ENCODE measurements at regions not wholly inside any gene's neighbourhood (a gene's known extent, or its start where the extent isn't known, plus 50 kb on each side); places are given as distances from the start of the nearest gene placed in this dataset.
"Not testable (repeated sequence)": the region's sequence is repeated elsewhere in the genome, so short reads cannot be mapped to it uniquely, and the experiment has no call there.

- Histone ChIP-seq H3K27me3 (ENCODE audit: insufficient read depth, insufficient read length) (no peaks in the 10 kb centered on the region), H3K9ac (ENCODE audit: insufficient read length, low read depth) (no peak overlapping the region), H3K4me1 (ENCODE audit: insufficient read depth, insufficient read length) (no peaks in the 10 kb centered on the region), H3K9me3 (ENCODE audit: insufficient read depth, low read length) (no peaks in the 10 kb centered on the region), H3K36me3 (ENCODE audit: insufficient read depth, insufficient read length, low read length) (no peaks in the 10 kb centered on the region), H3K4me3 (ENCODE audit: insufficient read length, low read depth) (no peak overlapping the region)
- DNase-seq (ENCODE audit: low read depth, low spot score) = no peak
- TF ChIP-seq ZNF274 (IDR thresholded peaks at IDR 0.05; ENCODE audit: low read depth, low read length) (no peak), SUZ12 (IDR thresholded peaks at IDR 0.05; ENCODE audit: extremely low read depth, insufficient read depth, insufficient read length) (no peak), YY1 (IDR thresholded peaks at IDR 0.05; ENCODE audit: insufficient read depth, insufficient read length) (no peak)
These were observed 402.4 kb upstream of the GRAMD2B start for GRCh38 chr5:126020770-126021169.

GRCh38 chr5:126023994-126024441, 399.2 kb upstream of the GRAMD2B start:
- no peak for DNase-seq (ENCODE audit: low read depth, low spot score)
- H3K9me3 ChIP-seq (ENCODE audit: insufficient read depth, low read length) = no peaks in the 10 kb centered on the region; the same call in 1 of the 2 replicates
- H3K9ac ChIP-seq (ENCODE audit: insufficient read length, low read depth) = no peak overlapping the region
- H3K4me3 ChIP-seq (ENCODE audit: insufficient read length, low read depth) = no peak overlapping the region
- TF ChIP-seq ZNF274 (IDR thresholded peaks at IDR 0.05; ENCODE audit: low read depth, low read length) (no peak), YY1 (IDR thresholded peaks at IDR 0.05; ENCODE audit: insufficient read depth, insufficient read length) (no peak), SUZ12 (IDR thresholded peaks at IDR 0.05; ENCODE audit: extremely low read depth, insufficient read depth, insufficient read length) (no peak)
- no peaks in the 10 kb centered on the region for H3K27me3 ChIP-seq (ENCODE audit: insufficient read depth, insufficient read length)
- no peaks in the 10 kb centered on the region for H3K36me3 ChIP-seq (ENCODE audit: insufficient read depth, insufficient read length, low read length)
- H3K4me1 ChIP-seq (ENCODE audit: insufficient read depth, insufficient read length) = no peaks in the 10 kb centered on the region

GRCh38 chr5:126027149-126027548, 396.1 kb upstream of the GRAMD2B start:
- H3K4me3 ChIP-seq (ENCODE audit: insufficient read length, low read depth) = no peak overlapping the region
- H3K9ac ChIP-seq (ENCODE audit: insufficient read length, low read depth) = no peak overlapping the region
- no peak for DNase-seq (ENCODE audit: low read depth, low spot score)
- TF ChIP-seq ZNF274 (IDR thresholded peaks at IDR 0.05; ENCODE audit: low read depth, low read length) = no peak
- no peak for TF ChIP-seq YY1 (IDR thresholded peaks at IDR 0.05; ENCODE audit: insufficient read depth, insufficient read length)
- TF ChIP-seq SUZ12 (IDR thresholded peaks at IDR 0.05; ENCODE audit: extremely low read depth, insufficient read depth, insufficient read length) = no peak
- no peaks in the 10 kb centered on the region for H3K36me3 ChIP-seq (ENCODE audit: insufficient read depth, insufficient read length, low read length)
- H3K27me3 ChIP-seq (ENCODE audit: insufficient read depth, insufficient read length) = no peaks in the 10 kb centered on the region
- H3K9me3 ChIP-seq (ENCODE audit: insufficient read depth, low read length) = no peaks in the 10 kb centered on the region; the same call in 1 of the 2 replicates
- H3K4me1 ChIP-seq (ENCODE audit: insufficient read depth, insufficient read length) = no peaks in the 10 kb centered on the region

DNA sequence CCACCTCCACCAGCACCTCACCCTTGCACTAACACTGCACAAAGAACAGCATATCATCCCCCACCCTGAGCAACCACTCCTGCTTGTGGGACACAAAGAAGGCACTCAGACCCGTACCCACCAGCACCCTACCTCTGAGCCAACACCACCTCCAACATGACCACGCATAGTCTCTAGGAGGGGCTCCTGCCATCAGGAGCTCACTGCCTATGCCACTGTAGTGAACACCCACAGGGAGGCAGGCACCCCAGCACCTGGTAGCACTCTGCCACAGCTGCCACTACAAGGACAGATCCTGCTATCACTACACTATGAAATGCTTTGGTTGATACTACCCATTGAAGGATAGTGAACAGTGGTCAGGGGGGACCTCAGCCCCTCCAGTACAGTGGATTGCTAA, 395.6 kb upstream of the GRAMD2B start:
- H3K9me3 ChIP-seq (ENCODE audit: insufficient read depth, low read length) = no peaks in the 10 kb centered on the region; the same call in 1 of the 2 replicates
- H3K9ac ChIP-seq (ENCODE audit: insufficient read length, low read depth) = no peak overlapping the region
- no peaks in the 10 kb centered on the region for H3K27me3 ChIP-seq (ENCODE audit: insufficient read depth, insufficient read length)
- H3K4me3 ChIP-seq (ENCODE audit: insufficient read length, low read depth) = no peak overlapping the region
- H3K36me3 ChIP-seq (ENCODE audit: insufficient read depth, insufficient read length, low read length) = no peaks in the 10 kb centered on the region
- TF ChIP-seq YY1 (IDR thresholded peaks at IDR 0.05; ENCODE audit: insufficient read depth, insufficient read length) (no peak), SUZ12 (IDR thresholded peaks at IDR 0.05; ENCODE audit: extremely low read depth, insufficient read depth, insufficient read length) (no peak), ZNF274 (IDR thresholded peaks at IDR 0.05; ENCODE audit: low read depth, low read length) (no peak)
- no peak for DNase-seq (ENCODE audit: low read depth, low spot score)
- no peaks in the 10 kb centered on the region for H3K4me1 ChIP-seq (ENCODE audit: insufficient read depth, insufficient read length)

- no peak overlapping the region for H3K9ac ChIP-seq (ENCODE audit: insufficient read length, low read depth)
- no peak for DNase-seq (ENCODE audit: low read depth, low spot score)
These were observed 394.9 kb upstream of the GRAMD2B start for GRCh38 chr5:126028336-126028735.

DNA sequence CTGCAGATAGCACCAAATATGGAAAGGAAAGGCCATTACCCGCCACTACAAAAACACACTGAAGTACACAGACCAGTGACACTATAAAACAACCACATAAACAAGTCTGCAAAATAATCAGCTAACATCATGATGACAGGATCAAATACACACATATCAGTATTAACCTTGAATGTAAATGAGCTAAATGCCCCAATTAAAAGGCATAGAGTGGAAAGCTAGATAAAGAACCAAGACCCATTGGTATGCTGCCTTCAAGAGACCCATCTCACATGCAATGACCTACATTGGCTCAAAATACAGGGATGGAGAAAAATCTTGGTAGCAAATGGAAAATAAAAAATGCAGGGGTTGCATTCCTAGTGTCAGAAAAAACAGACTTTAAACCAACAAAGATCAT, 393.9 kb upstream of the GRAMD2B start:
- not testable (repeated sequence) for H3K4me3 ChIP-seq (ENCODE audit: insufficient read length, low read depth); H3K9me3 ChIP-seq (ENCODE audit: insufficient read depth, low read length); H3K36me3 ChIP-seq (ENCODE audit: insufficient read depth, insufficient read length, low read length); H3K9ac ChIP-seq (ENCODE audit: insufficient read length, low read depth); H3K4me1 ChIP-seq (ENCODE audit: insufficient read depth, insufficient read length); H3K27me3 ChIP-seq (ENCODE audit: insufficient read depth, insufficient read length); DNase-seq (ENCODE audit: low read depth, low spot score)

More at GRCh38 chr5:126028336-126028735, 394.9 kb upstream of the GRAMD2B start:
- TF ChIP-seq SUZ12 (IDR thresholded peaks at IDR 0.05; ENCODE audit: extremely low read depth, insufficient read depth, insufficient read length) (no peak), ZNF274 (IDR thresholded peaks at IDR 0.05; ENCODE audit: low read depth, low read length) (no peak), YY1 (IDR thresholded peaks at IDR 0.05; ENCODE audit: insufficient read depth, insufficient read length) (no peak)
- Histone ChIP-seq H3K4me1 (ENCODE audit: insufficient read depth, insufficient read length) (no peaks in the 10 kb centered on the region), H3K36me3 (ENCODE audit: insufficient read depth, insufficient read length, low read length) (no peaks in the 10 kb centered on the region), H3K9me3 (ENCODE audit: insufficient read depth, low read length) (no peaks in the 10 kb centered on the region; the same call in 1 of the 2 replicates), H3K4me3 (ENCODE audit: insufficient read length, low read depth) (no peak overlapping the region), H3K27me3 (ENCODE audit: insufficient read depth, insufficient read length) (no peaks in the 10 kb centered on the region)

GRCh38 chr5:126030698-126031097, 392.5 kb upstream of the GRAMD2B start:
- no peaks in the 10 kb centered on the region; the same call in 1 of the 2 replicates for H3K9me3 ChIP-seq (ENCODE audit: insufficient read depth, low read length)
- TF ChIP-seq SUZ12 (IDR thresholded peaks at IDR 0.05; ENCODE audit: extremely low read depth, insufficient read depth, insufficient read length) (no peak), YY1 (IDR thresholded peaks at IDR 0.05; ENCODE audit: insufficient read depth, insufficient read length) (no peak), ZNF274 (IDR thresholded peaks at IDR 0.05; ENCODE audit: low read depth, low read length) (no peak)
- DNase-seq (ENCODE audit: low read depth, low spot score) = no peak
- H3K36me3 ChIP-seq (ENCODE audit: insufficient read depth, insufficient read length, low read length) = no peaks in the 10 kb centered on the region
- H3K9ac ChIP-seq (ENCODE audit: insufficient read length, low read depth) = no peak overlapping the region
- H3K4me3 ChIP-seq (ENCODE audit: insufficient read length, low read depth) = no peak overlapping the region
- H3K4me1 ChIP-seq (ENCODE audit: insufficient read depth, insufficient read length) = no peaks in the 10 kb centered on the region
- no peaks in the 10 kb centered on the region for H3K27me3 ChIP-seq (ENCODE audit: insufficient read depth, insufficient read length)
